Esophagus squamous epithelium (tissue), 4 donors: ENCODE measurements at regions not wholly inside any gene's neighbourhood (a gene's known extent, or its start where the extent isn't known, plus 50 kb on each side); places are given as distances from the start of the nearest gene placed in this dataset.

Experiments
- CTCF ChIP-seq, 6 experiments: fragments of 450-650 bp in 4 of 6; fragments of 200-600 bp in 2 of 6; sonication (generic) in 2 of 6; IDR thresholded peaks; one replicate each; pipeline ENCODE4 v1.5.1; 2016 to 2019; ENCODE audit warnings: antibody characterized with exemption in 6 of 6, mild to moderate bottlenecking in 4 of 6, moderate library complexity in 4 of 6
- POLR2A ChIP-seq, 4 donors: fragments of 450-650 bp; IDR thresholded peaks; one replicate each; pipeline ENCODE4 v1.6.1; 2017; ENCODE audit warnings: antibody characterized with exemption in 4 of 4, mild to moderate bottlenecking in 4 of 4, moderate library complexity in 3 of 4

DNA sequence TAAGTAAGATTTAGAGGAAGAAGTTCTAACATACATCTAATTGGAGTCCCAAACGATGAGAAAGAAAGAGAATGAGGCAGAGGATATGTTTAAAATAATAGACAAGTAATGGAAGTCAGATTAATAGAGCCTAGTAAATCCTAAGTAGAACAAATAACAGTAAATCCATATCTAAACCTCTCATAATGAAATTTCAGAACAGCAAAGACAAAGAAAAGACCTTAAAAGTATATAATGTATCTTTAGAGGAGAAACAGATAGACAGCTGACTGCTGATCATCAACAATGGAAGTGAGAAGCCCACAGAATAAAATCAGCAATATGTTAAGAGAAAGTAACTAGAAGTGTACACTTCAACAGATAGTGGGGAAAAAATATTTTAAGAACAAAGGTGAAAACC lies 536.2 kb upstream of the ZFHX3 start:
- TF ChIP-seq POLR2A (IDR thresholded peaks at IDR 0.05) (no peak), CTCF (IDR thresholded peaks at IDR 0.05) (no peak)
